ENCODE measurements at regions not wholly inside any gene's neighbourhood (a gene's known extent, or its start where the extent isn't known, plus 50 kb on each side); places are given as distances from the start of the nearest gene placed in this dataset.
"Not testable (repeated sequence)": the region's sequence is repeated elsewhere in the genome, so short reads cannot be mapped to it uniquely, and the experiment has no call there.

GRCh38 chr2:64887565-64887964 is 101.6 kb upstream of the SLC1A4 start:
- 91% methylated on average over 5 of the region's 5 CpGs for WGBS (ENCODE audit: insufficient coverage, low coverage, low lambda C conversion rate, missing lambda C conversion rate)
- Histone ChIP-seq H3K36me3 (no peaks in the 10 kb centered on the region), H3K9me3 (no peaks in the 10 kb centered on the region), H3K4me3 (no peak overlapping the region), H3K27me3 (no peaks in the 10 kb centered on the region), H3K4me1 (no peaks in the 10 kb centered on the region), H3K27ac (no peak overlapping the region)
- no peak for ATAC-seq
- intact Hi-C loops (cut with DNase I): no loop called here
- TF ChIP-seq POLR2A (IDR thresholded peaks at IDR 0.05) (no peak), CTCF (IDR thresholded peaks at IDR 0.05) (no peak)
- DNase-seq: no peak

GRCh38 chr2:64888591-64889309 is 100.4 kb upstream of the SLC1A4 start:
- intact Hi-C loops (cut with DNase I): no loop called here
- H3K9me3 ChIP-seq: no peaks in the 10 kb centered on the region
- no peak overlapping the region for H3K27ac ChIP-seq
- TF ChIP-seq CTCF (IDR thresholded peaks at IDR 0.05) (peak; percentile 29 to 62 (median 52)), POLR2A (IDR thresholded peaks at IDR 0.05) (no peak)
- H3K4me1 ChIP-seq: no peaks in the 10 kb centered on the region
- ATAC-seq (peak; percentile 80 to 100 (median 87)), DNase-seq (peak in 2 of 3 donors; percentile 54 to 55)
- H3K4me3 ChIP-seq: no peak overlapping the region
- WGBS (ENCODE audit: insufficient coverage, low coverage, low lambda C conversion rate, missing lambda C conversion rate): 38% methylated on average over 5 of the region's 11 CpGs
- H3K36me3 ChIP-seq: no peaks in the 10 kb centered on the region
- no peaks in the 10 kb centered on the region for H3K27me3 ChIP-seq

GRCh38 chr2:64889803-64890202 is 99.4 kb upstream of the SLC1A4 start:
- Histone ChIP-seq H3K27ac (no peak overlapping the region), H3K9me3 (no peaks in the 10 kb centered on the region), H3K4me1 (no peaks in the 10 kb centered on the region), H3K36me3 (no peaks in the 10 kb centered on the region), H3K4me3 (no peak overlapping the region), H3K27me3 (no peaks in the 10 kb centered on the region)
- WGBS (ENCODE audit: insufficient coverage, low coverage, low lambda C conversion rate, missing lambda C conversion rate): 65% methylated on average over 4 of the region's 4 CpGs
- no peak for TF ChIP-seq CTCF (IDR thresholded peaks at IDR 0.05)
- TF ChIP-seq POLR2A (IDR thresholded peaks at IDR 0.05): no peak
- intact Hi-C loops (cut with DNase I): no loop called here
- ATAC-seq (no peak), DNase-seq (peak in 1 of 3 donors; percentile 12)

GRCh38 chr2:64896572-64896971 is 92.6 kb upstream of the SLC1A4 start:
- H3K36me3 ChIP-seq; H3K9me3 ChIP-seq; ATAC-seq; DNase-seq; intact Hi-C loops (cut with DNase I); H3K4me3 ChIP-seq; H3K27me3 ChIP-seq; H3K27ac ChIP-seq: not testable (repeated sequence)
- WGBS (ENCODE audit: insufficient coverage, low coverage, low lambda C conversion rate, missing lambda C conversion rate): 93% methylated on average over 2 of the region's 3 CpGs
- peaks cover 0 to 12% (median 0%) of the 10 kb centered on the region in 4 donors for H3K4me1 ChIP-seq

- Histone ChIP-seq H3K36me3 (no peaks in the 10 kb centered on the region), H3K4me1 (peaks cover 0 to 17% (median 0%) of the 10 kb centered on the region in 4 donors), H3K4me3 (peak overlapping the region; percentile 32 to 52 (median 50)), H3K9me3 (no peaks in the 10 kb centered on the region), H3K27ac (peak overlapping the region; percentile 70 to 78 (median 75)), H3K27me3 (no peaks in the 10 kb centered on the region)
- ATAC-seq (peak; percentile 84 to 91 (median 85)), DNase-seq (peak; percentile 34 to 78 (median 60))
- TF ChIP-seq CTCF (IDR thresholded peaks at IDR 0.05) (no peak), POLR2A (IDR thresholded peaks at IDR 0.05) (peak; percentile 13)
- intact Hi-C loops (cut with DNase I): no loop called here
- WGBS (ENCODE audit: insufficient coverage, low coverage, low lambda C conversion rate, missing lambda C conversion rate): 50% methylated on average over 12 of the region's 37 CpGs
These were observed 89.9 kb upstream of the SLC1A4 start for GRCh38 chr2:64899081-64899865.

GRCh38 chr2:64899876-64900275 is 89.3 kb upstream of the SLC1A4 start:
- H3K36me3 ChIP-seq; intact Hi-C loops (cut with DNase I); DNase-seq; H3K9me3 ChIP-seq; H3K27me3 ChIP-seq: not testable (repeated sequence)
- Histone ChIP-seq H3K4me1 (peaks cover 0 to 23% (median under 1%) of the 10 kb centered on the region in 4 donors), H3K27ac (peak overlapping the region in 1 of 3 donors; percentile 75), H3K4me3 (peak overlapping the region in 1 of 3 donors; percentile 52)
- WGBS (ENCODE audit: insufficient coverage, low coverage, low lambda C conversion rate, missing lambda C conversion rate): 81% methylated on average over 6 of the region's 6 CpGs
- peak in 1 of 4 donors; percentile 48 for ATAC-seq

Measured in right lobe of liver (tissue), 6 donors.